Lower leg skin (tissue), 3 donors: ENCODE measurements at regions not wholly inside any gene's neighbourhood (a gene's known extent, or its start where the extent isn't known, plus 50 kb on each side); places are given as distances from the start of the nearest gene placed in this dataset.

Experiments
- POLR2A ChIP-seq, 2 donors: fragments of 450-650 bp; IDR thresholded peaks; one replicate each; pipeline ENCODE4 v1.6.1; 2016 to 2017; ENCODE audit warnings: antibody characterized with exemption in 2 of 2, mild to moderate bottlenecking in 1 of 2, moderate library complexity in 1 of 2
- TF ChIP-seq, protein P1 (sequence below), 3 donors: fragments of 450-650 bp; IDR thresholded peaks; one replicate each; pipeline ENCODE4 v1.5.1; 2016; ENCODE audit warnings: antibody characterized with exemption in 3 of 3, mild to moderate bottlenecking in 3 of 3, moderate library complexity in 2 of 3

GRCh38 chr1:99397863-99398262 is 133.6 kb downstream of the PLPPR4 start:
- TF ChIP-seq POLR2A (IDR thresholded peaks at IDR 0.05), result no peak
- TF ChIP-seq, protein P1, sequence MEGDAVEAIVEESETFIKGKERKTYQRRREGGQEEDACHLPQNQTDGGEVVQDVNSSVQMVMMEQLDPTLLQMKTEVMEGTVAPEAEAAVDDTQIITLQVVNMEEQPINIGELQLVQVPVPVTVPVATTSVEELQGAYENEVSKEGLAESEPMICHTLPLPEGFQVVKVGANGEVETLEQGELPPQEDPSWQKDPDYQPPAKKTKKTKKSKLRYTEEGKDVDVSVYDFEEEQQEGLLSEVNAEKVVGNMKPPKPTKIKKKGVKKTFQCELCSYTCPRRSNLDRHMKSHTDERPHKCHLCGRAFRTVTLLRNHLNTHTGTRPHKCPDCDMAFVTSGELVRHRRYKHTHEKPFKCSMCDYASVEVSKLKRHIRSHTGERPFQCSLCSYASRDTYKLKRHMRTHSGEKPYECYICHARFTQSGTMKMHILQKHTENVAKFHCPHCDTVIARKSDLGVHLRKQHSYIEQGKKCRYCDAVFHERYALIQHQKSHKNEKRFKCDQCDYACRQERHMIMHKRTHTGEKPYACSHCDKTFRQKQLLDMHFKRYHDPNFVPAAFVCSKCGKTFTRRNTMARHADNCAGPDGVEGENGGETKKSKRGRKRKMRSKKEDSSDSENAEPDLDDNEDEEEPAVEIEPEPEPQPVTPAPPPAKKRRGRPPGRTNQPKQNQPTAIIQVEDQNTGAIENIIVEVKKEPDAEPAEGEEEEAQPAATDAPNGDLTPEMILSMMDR (IDR thresholded peaks at IDR 0.05), result no peak
